WTC11 (cell line): ENCODE measurements at regions not wholly inside any gene's neighbourhood (a gene's known extent, or its start where the extent isn't known, plus 50 kb on each side); places are given as distances from the start of the nearest gene placed in this dataset.

Source experiments
- ATAC-seq: fragments of 200-7000 bp; cut with Tn5 transposase; 2 replicates; pipeline ENCODE4 v1.10.0; 2021; ENCODE audit warnings: mild to moderate bottlenecking, moderate library complexity
- CTCF ChIA-PET: fragments of 300-600 bp; sonication (Branson Sonifier 250); formaldehyde crosslinking; loops from one replicate; lab custom pipeline; 2021; ENCODE audit warnings: antibody characterized with exemption; lab: Charles Lee
- POLR2A ChIA-PET: fragments of 350-600 bp; sonication (Branson Sonifier 250); formaldehyde crosslinking; loops from one replicate; lab custom pipeline; 2021; ENCODE audit warnings: antibody characterized with exemption; lab: Charles Lee
- DNase-seq: peaks from one replicate; pipeline ENCODE4 v3.0.0; 2021; ENCODE audit warnings: low spot score
- H3K27ac Mint-ChIP-seq: 2 replicates; pipeline ENCODE4 v1.8.0; 2021; ENCODE audit warnings: mixed read lengths
- H3K27me3 Mint-ChIP-seq: 2 replicates; pipeline ENCODE4 v1.8.0; 2021; ENCODE audit warnings: low read depth, mild to moderate bottlenecking, moderate library complexity, mixed read lengths
- H3K36me3 Mint-ChIP-seq: 2 replicates; pipeline ENCODE4 v1.8.0; 2021; ENCODE audit warnings: mixed read lengths
- H3K4me1 Mint-ChIP-seq: 2 replicates; pipeline ENCODE4 v1.8.0; 2022; ENCODE audit warnings: mixed read lengths
- H3K4me3 Mint-ChIP-seq: 2 replicates; pipeline ENCODE4 v1.8.0; 2021; ENCODE audit warnings: mild to moderate bottlenecking, moderate library complexity, mixed read lengths
- H3K9me3 Mint-ChIP-seq: 2 replicates; pipeline ENCODE4 v1.8.0; 2021; ENCODE audit warnings: mixed read lengths
- ATF6 ChIP-seq: sonication (generic); formaldehyde crosslinking; IDR thresholded peaks from 2 replicates; pipeline ENCODE4 v1.8.1; 2023; ENCODE audit warnings: mild to moderate bottlenecking, missing genetic modification reagents
- CREB1 ChIP-seq: sonication (generic); formaldehyde crosslinking; IDR thresholded peaks from 2 replicates; pipeline ENCODE4 v1.8.0; 2023; ENCODE audit warnings: mild to moderate bottlenecking, missing genetic modification reagents
- CTCF ChIP-seq: fragments of 200-600 bp; IDR thresholded peaks from 2 replicates; pipeline ENCODE4 v1.8.0; 2022; ENCODE audit warnings: antibody characterized with exemption
- E2F1 ChIP-seq: sonication (generic); formaldehyde crosslinking; IDR thresholded peaks from 2 replicates; pipeline ENCODE4 v1.8.0; 2022; ENCODE audit warnings: mild to moderate bottlenecking, missing genetic modification reagents
- EMX1 ChIP-seq: fragments of 250-450 bp; sonication (Bioruptor Pico); IDR thresholded peaks from 2 replicates; pipeline ENCODE4 v1.8.0; 2021; ENCODE audit warnings: mild to moderate bottlenecking
- FOXJ3 ChIP-seq: sonication (generic); formaldehyde crosslinking; IDR thresholded peaks from 2 replicates; pipeline ENCODE4 v1.9.0; 2021; ENCODE audit warnings: missing genetic modification reagents, mild to moderate bottlenecking, borderline replicate concordance
- FOXK1 ChIP-seq: sonication (generic); formaldehyde crosslinking; IDR thresholded peaks from 2 replicates; pipeline ENCODE4 v1.8.0; 2022; ENCODE audit warnings: mild to moderate bottlenecking, moderate library complexity, missing genetic modification reagents
- IRF2 ChIP-seq: sonication (generic); formaldehyde crosslinking; IDR thresholded peaks from 2 replicates; pipeline ENCODE4 v1.8.0; 2022; ENCODE audit warnings: low read depth, missing genetic modification reagents, borderline replicate concordance
- KAT7 ChIP-seq: sonication (generic); formaldehyde crosslinking; IDR thresholded peaks from 2 replicates; pipeline ENCODE4 v1.8.1; 2023; ENCODE audit warnings: missing genetic modification reagents, mild to moderate bottlenecking, borderline replicate concordance
- TCF7 ChIP-seq: sonication (generic); formaldehyde crosslinking; IDR thresholded peaks from 2 replicates; pipeline ENCODE4 v1.8.0; 2022; ENCODE audit warnings: mild to moderate bottlenecking, low read depth, missing genetic modification reagents, moderate library complexity
- TEAD1 ChIP-seq: sonication (generic); formaldehyde crosslinking; IDR thresholded peaks from 2 replicates; pipeline ENCODE4 v1.8.0; 2022; ENCODE audit warnings: mild to moderate bottlenecking, missing genetic modification reagents
- TEAD4 ChIP-seq: sonication (generic); formaldehyde crosslinking; IDR thresholded peaks from 2 replicates; pipeline ENCODE4 v1.8.0; 2022; ENCODE audit warnings: mild to moderate bottlenecking, missing genetic modification reagents
- TP53 ChIP-seq: sonication (generic); formaldehyde crosslinking; IDR thresholded peaks from 2 replicates; pipeline ENCODE4 v1.8.1; 2023; ENCODE audit warnings: mild to moderate bottlenecking, missing genetic modification reagents
- ZMAT4 ChIP-seq: fragments of 250-450 bp; sonication (Bioruptor Pico); IDR thresholded peaks from 2 replicates; pipeline ENCODE4 v1.9.0; 2021; ENCODE audit warnings: mild to moderate bottlenecking
- ZNF121 ChIP-seq: sonication (generic); formaldehyde crosslinking; IDR thresholded peaks from 2 replicates; pipeline ENCODE4 v1.8.0; 2023; ENCODE audit warnings: missing genetic modification reagents
- ZNF138 ChIP-seq: sonication (generic); formaldehyde crosslinking; conservative IDR thresholded peaks from 2 replicates; pipeline ENCODE4 v1.8.1; 2022; ENCODE audit warnings: mild to moderate bottlenecking, moderate library complexity, missing genetic modification reagents
- ZNF219 ChIP-seq: sonication (generic); formaldehyde crosslinking; IDR thresholded peaks from 2 replicates; pipeline ENCODE4 v1.8.0; 2023; ENCODE audit warnings: missing genetic modification reagents, mild to moderate bottlenecking, borderline replicate concordance
- ZNF263 ChIP-seq: sonication (generic); formaldehyde crosslinking; IDR thresholded peaks from 2 replicates; pipeline ENCODE4 v1.8.1; 2022; ENCODE audit warnings: low read depth, mild to moderate bottlenecking, moderate library complexity, missing genetic modification reagents
- ZNF396 ChIP-seq: fragments of 250-450 bp; sonication (Bioruptor Pico); IDR thresholded peaks from 2 replicates; pipeline ENCODE4 v1.8.0; 2021; ENCODE audit warnings: mild to moderate bottlenecking, moderate library complexity, borderline replicate concordance
- TF ChIP-seq, protein P1 (sequence below): sonication (generic); formaldehyde crosslinking; IDR thresholded peaks from 2 replicates; pipeline ENCODE4 v1.8.0; 2022; ENCODE audit warnings: missing genetic modification reagents
- TF ChIP-seq, protein P2 (sequence below): sonication (generic); formaldehyde crosslinking; IDR thresholded peaks from 2 replicates; pipeline ENCODE4 v1.8.1; 2023; ENCODE audit warnings: mild to moderate bottlenecking, missing genetic modification reagents

GRCh38 chr13:33913829-33914228 is 95.9 kb downstream of the RFC3 start:
- Mint-ChIP-seq H3K9me3 (no peaks in the 10 kb centered on the region), H3K4me3 (no peak overlapping the region), H3K27ac (no peak overlapping the region), H3K4me1 (peaks cover 7% of the 10 kb centered on the region), H3K27me3 (no peaks in the 10 kb centered on the region), H3K36me3 (no peaks in the 10 kb centered on the region)
- POLR2A ChIA-PET: no interaction called here
- TF ChIP-seq IRF2 (CRISPR knock-in tag): no peak
- no peak for TF ChIP-seq E2F1 (CRISPR knock-in tag)
- TF ChIP-seq TCF7 (CRISPR knock-in tag): no peak
- no peak for TF ChIP-seq FOXK1 (CRISPR knock-in tag)
- TF ChIP-seq, protein P1, sequence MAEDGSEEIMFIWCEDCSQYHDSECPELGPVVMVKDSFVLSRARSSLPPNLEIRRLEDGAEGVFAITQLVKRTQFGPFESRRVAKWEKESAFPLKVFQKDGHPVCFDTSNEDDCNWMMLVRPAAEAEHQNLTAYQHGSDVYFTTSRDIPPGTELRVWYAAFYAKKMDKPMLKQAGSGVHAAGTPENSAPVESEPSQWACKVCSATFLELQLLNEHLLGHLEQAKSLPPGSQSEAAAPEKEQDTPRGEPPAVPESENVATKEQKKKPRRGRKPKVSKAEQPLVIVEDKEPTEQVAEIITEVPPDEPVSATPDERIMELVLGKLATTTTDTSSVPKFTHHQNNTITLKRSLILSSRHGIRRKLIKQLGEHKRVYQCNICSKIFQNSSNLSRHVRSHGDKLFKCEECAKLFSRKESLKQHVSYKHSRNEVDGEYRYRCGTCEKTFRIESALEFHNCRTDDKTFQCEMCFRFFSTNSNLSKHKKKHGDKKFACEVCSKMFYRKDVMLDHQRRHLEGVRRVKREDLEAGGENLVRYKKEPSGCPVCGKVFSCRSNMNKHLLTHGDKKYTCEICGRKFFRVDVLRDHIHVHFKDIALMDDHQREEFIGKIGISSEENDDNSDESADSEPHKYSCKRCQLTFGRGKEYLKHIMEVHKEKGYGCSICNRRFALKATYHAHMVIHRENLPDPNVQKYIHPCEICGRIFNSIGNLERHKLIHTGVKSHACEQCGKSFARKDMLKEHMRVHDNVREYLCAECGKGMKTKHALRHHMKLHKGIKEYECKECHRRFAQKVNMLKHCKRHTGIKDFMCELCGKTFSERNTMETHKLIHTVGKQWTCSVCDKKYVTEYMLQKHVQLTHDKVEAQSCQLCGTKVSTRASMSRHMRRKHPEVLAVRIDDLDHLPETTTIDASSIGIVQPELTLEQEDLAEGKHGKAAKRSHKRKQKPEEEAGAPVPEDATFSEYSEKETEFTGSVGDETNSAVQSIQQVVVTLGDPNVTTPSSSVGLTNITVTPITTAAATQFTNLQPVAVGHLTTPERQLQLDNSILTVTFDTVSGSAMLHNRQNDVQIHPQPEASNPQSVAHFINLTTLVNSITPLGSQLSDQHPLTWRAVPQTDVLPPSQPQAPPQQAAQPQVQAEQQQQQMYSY: no peak
- CTCF ChIA-PET: no interaction called here
- no peak for ATAC-seq
- no peak for DNase-seq

DNA sequence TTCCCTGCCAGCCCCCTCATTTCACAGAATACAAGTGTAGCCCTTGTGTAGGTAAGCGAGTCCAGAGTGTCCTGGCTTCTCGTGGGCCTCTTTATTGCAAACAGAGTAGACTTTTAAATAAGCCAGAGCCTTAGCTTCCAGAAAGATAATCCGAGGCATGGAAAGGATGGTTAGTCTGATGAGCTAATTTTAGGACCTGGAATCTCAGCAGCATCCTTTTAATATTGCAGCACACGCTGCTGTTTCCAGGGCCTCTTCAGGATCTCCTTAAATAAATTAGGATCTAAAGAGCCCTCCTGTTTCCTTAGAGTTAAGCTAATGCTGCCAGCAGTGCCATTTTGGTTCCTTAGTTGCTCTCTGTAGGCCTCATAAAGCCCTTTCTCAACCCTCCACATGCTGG is 99.2 kb downstream of the RFC3 start:
- no peaks in the 10 kb centered on the region for H3K36me3 Mint-ChIP-seq
- H3K27ac Mint-ChIP-seq: no peak overlapping the region
- H3K27me3 Mint-ChIP-seq: no peaks in the 10 kb centered on the region
- no peak overlapping the region for H3K4me3 Mint-ChIP-seq
- POLR2A ChIA-PET: interaction anchor here (0.6 kb wide), 1 partner anchor 55 kb away, joined by 7 read pairs; no protein-coding TSS in a partner anchor
- ATAC-seq (no peak), DNase-seq (no peak)
- no peaks in the 10 kb centered on the region for H3K9me3 Mint-ChIP-seq
- peaks cover 10% of the 10 kb centered on the region for H3K4me1 Mint-ChIP-seq
- TF ChIP-seq ZNF219 (CRISPR knock-in tag): no peak
- TF ChIP-seq, protein P2, sequence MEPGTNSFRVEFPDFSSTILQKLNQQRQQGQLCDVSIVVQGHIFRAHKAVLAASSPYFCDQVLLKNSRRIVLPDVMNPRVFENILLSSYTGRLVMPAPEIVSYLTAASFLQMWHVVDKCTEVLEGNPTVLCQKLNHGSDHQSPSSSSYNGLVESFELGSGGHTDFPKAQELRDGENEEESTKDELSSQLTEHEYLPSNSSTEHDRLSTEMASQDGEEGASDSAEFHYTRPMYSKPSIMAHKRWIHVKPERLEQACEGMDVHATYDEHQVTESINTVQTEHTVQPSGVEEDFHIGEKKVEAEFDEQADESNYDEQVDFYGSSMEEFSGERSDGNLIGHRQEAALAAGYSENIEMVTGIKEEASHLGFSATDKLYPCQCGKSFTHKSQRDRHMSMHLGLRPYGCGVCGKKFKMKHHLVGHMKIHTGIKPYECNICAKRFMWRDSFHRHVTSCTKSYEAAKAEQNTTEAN (CRISPR knock-in tag): no peak
- CTCF ChIA-PET: no interaction called here

- Mint-ChIP-seq H3K4me3 (no peak overlapping the region), H3K27me3 (no peaks in the 10 kb centered on the region), H3K36me3 (no peaks in the 10 kb centered on the region), H3K4me1 (peaks cover 20% of the 10 kb centered on the region), H3K9me3 (no peaks in the 10 kb centered on the region), H3K27ac (no peak overlapping the region)
- POLR2A ChIA-PET: no interaction called here
- CTCF ChIA-PET: no interaction called here
- DNase-seq: no peak
- no peak; the same call in 1 of the 2 replicates for ATAC-seq
- no peak for TF ChIP-seq CREB1
- TF ChIP-seq TEAD1 (CRISPR knock-in tag): no peak
- no peak for TF ChIP-seq KAT7 (CRISPR knock-in tag)
- TF ChIP-seq ZMAT4 (CRISPR knock-in tag): no peak
- no peak for TF ChIP-seq ZNF138 (CRISPR knock-in tag)
- TF ChIP-seq FOXJ3 (CRISPR knock-in tag): no peak
- TF ChIP-seq TEAD4: no peak
- TF ChIP-seq E2F1 (CRISPR knock-in tag): no peak
- TF ChIP-seq TP53 (CRISPR knock-in tag): no peak
- TF ChIP-seq ZNF121 (CRISPR knock-in tag): no peak
- no peak for TF ChIP-seq ZNF263 (CRISPR knock-in tag)
- TF ChIP-seq EMX1: no peak
- TF ChIP-seq ZNF396 (CRISPR knock-in tag): no peak
- no peak for TF ChIP-seq ATF6 (CRISPR knock-in tag)
- no peak for TF ChIP-seq CTCF
These were observed 100.4 kb downstream of the RFC3 start for GRCh38 chr13:33918199-33918932.
